Activated gamma-delta T cell (primary cell): ENCODE measurements at regions not wholly inside any gene's neighbourhood (a gene's known extent, or its start where the extent isn't known, plus 50 kb on each side); places are given as distances from the start of the nearest gene placed in this dataset.

Experiments
- DNase-seq: peaks from one replicate; lab custom pipeline; 2025; lab: John Stamatoyannopoulos, UW

- DNase-seq: no peak
These were observed 101.9 kb upstream of the NPTX2 start for GRCh38 chr7:98515201-98515600.

- peak; percentile 25 for DNase-seq
These were observed 102.7 kb upstream of the NPTX2 start for GRCh38 chr7:98514211-98515031.

GRCh38 chr7:98511175-98511574 is 105.9 kb upstream of the NPTX2 start:
- no peak for DNase-seq

- no peak for DNase-seq
These were observed 107.2 kb upstream of the NPTX2 start for GRCh38 chr7:98509836-98510235.

GRCh38 chr7:98506471-98506870 is 105.6 kb upstream of the BAIAP2L1 start:
- no peak for DNase-seq

- DNase-seq: no peak
These were observed 99.9 kb upstream of the BAIAP2L1 start for GRCh38 chr7:98500764-98501163.

DNA sequence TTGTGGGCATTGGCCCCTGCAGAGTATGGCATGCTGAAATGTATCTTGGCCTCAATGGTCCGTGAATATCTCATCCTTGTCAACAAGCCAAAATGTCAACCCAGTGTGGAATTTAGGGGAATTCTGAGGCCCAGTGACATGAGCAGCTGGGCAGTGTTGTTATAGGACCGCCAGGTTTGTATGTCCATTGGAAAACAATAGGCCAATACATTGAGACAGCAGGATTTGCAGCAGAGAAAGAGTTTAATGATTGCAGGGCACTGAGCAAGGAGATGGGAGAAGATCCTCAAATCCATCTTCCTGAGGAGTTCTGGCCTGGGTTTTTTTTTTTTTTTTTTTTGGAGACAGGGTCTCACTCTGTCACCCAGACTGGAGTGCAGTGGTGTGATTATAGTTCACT is 95.7 kb upstream of the BAIAP2L1 start:
- DNase-seq: no peak

DNA sequence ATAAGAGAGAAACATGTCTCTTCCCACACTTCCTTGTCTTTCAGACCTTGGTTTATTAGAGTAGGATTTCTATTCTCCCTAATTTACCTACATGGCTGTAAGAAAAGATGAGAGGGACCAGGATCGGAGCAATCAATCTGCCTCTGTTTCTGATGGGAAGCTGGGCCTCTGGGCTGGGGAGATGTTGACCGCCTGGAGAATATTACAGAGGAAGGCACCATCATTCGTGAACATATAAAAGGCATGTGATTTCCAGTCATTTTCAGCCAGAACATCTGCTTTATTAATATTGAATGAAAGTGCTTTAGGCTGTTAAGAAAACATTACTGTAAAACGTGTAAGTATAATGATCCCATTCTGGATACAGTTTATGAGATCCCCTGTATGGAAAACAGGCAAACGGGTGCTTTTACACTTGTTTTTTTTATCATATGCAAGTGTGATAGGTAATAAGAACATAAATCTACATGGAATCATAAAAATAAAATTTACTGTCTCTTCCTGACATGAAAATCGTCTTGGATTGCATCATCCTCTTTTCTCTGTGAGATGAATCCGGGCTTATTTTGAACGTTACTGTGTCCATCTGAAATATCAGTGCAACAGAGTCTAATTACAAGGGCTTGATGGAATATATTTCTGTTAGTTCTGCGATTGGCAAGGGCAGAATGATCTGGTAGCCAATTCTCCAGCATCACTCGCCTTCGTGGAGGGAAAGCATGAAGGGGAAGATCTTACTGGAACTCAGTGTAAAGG is 94.5 kb upstream of the BAIAP2L1 start:
- DNase-seq: no peak

GRCh38 chr7:98493030-98493778 is 92.3 kb upstream of the BAIAP2L1 start:
- DNase-seq: no peak

DNA sequence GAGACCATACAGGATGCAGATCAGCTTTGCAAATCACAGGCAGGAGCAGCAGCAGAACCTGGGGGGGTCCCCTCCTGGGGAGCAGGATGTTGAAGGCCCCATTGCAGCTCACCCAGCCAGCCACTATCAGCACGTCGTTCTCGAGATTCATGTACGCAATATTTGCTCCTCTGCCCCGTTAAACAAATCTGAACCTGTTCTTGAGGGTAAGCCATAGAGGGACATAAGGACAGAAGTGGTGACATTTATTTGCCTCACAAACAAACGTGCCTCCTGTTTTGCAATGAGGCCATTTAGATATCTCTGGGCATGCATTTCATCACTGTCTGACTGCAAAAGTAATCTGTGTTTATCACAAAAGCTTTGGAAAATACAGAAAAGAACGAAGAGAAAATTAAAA is 87.3 kb upstream of the BAIAP2L1 start:
- no peak for DNase-seq

DNA sequence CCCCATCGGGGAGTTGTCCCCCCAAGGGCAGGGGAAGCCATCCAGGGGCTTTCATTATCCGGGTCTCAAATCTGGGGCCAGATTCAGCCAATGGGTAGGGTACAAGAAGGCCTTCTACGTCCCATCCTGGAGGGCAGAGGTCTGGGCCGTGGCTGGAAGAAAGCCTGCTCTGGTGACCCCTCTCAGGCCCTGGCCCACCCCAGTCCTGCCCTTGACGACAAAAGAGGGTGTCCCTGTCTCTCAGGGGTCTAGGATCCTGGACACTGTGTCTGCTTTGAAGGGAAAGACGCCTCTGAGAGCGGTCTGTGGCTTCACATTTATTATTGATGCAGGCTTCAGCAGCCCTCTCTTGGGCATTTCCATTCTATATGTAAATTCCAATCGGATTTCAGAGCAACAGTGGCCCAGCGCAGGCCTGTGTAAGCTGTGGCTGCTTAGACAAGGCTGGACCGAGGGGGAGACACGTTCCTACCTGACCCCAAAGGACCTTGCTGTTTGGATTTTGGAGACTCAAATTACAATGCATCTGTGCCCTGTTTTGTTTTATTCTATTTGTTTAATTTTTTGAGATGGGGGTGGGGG is 83.2 kb upstream of the BAIAP2L1 start:
- no peak for DNase-seq

GRCh38 chr7:98483276-98483963 is 82.5 kb upstream of the BAIAP2L1 start:
- no peak for DNase-seq

- DNase-seq: no peak
These were observed 78.4 kb upstream of the BAIAP2L1 start for GRCh38 chr7:98479318-98479717.

- DNase-seq: no peak
These were observed 74.5 kb upstream of the BAIAP2L1 start for GRCh38 chr7:98475352-98475751.

- no peak for DNase-seq
These were observed 73.7 kb upstream of the BAIAP2L1 start for GRCh38 chr7:98474558-98474957.

DNA sequence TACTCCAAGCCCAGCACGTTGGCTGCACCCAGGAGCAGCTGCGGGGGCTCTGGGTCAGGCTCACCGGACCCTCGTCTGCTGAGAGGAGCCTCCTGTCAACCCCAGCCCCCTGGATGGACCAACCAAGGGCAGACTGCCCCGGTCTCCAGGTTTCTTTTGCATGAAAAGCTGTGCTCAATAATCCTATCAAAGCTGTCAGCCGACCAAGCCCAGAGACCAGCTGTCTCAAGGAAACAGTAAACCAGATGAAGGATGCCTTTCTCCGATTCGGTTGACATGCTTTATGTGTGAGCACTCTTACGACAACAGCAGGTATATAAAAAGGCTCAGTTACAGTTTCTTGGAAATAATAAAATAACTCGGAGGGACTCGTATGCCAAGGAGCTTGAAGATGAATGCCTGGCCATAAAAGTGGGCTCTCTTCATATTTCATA is 71.6 kb upstream of the BAIAP2L1 start:
- DNase-seq: no peak

DNA sequence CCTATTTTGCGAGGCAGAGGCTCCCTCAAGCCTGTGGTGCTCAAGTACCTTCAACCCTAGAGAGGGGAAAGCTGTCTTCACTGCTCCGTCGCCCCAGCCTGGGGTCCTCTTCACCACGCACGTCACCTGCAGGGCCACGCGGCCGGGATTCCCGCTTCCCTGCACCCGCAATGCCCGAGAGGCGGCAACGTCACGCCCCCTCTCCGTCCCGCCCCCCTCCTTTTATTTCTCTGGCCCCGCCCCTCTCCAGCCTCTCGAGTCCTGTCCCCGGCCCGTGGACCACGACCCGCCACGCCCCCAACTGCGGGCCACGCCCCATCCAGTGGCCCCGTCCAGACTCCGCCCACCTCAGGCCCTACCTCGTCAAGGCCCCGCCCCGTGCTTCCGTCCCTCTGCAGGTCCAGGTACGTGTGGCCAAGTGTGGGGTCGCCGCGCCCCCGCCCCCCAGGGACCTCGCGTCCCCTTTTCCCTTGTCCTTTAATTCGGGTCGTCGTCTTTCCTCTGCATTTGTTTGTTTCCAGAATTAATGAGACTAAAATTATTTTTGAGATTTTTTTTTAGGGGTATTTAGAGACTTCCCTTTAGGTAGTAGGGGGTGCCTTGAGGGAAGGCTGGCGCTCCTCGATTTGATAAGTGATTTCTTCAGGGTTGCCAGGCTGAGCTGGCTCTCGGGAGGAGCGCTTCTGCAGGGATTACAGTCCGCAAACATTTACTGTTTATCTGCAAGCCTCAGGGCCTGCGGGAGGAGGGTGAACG is 69.8 kb upstream of the BAIAP2L1 start:
- peak; percentile 12 for DNase-seq

GRCh38 chr7:98469088-98469487 is 68.2 kb upstream of the BAIAP2L1 start:
- no peak for DNase-seq

DNA sequence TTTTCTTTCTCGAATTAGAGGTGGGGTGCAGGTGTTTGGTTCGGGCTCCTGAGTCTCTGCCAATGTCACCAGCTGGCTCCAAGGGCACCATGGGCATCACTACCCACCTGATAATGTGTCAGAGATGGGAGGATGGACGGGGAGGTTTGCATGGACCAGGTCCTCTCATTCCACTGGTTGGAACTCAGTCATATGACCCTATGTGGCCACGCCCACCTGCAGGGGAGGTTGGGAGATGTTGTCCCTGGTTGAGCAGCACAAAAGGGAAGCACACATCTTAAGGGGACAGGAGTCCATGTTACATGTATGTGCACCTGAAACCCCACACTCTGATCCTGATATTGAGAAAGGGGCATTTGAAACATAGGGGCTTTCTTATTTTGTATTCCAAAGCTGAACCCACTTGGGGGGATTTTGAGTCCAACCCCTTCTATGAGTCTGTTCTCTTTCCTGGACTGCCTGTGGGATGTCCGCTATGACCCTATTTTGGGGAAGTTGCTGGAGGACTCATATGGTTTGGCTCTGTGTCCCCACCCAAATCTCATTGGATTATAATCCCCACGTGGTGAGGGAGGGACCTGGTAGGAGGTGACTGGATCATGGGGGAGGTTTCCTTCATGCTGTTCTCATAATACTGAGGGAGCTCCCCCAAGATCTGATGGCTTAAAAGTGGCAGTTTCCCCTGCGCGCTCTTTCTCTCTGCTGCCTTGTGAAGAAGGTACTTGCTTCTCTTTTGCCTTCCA is 66.9 kb upstream of the BAIAP2L1 start:
- no peak for DNase-seq

GRCh38 chr7:98465022-98465421 is 64.1 kb upstream of the BAIAP2L1 start:
- DNase-seq: no peak
